Astrocyte (in vitro differentiated cells and primary cell): ENCODE measurements at regions not wholly inside any gene's neighbourhood (a gene's known extent, or its start where the extent isn't known, plus 50 kb on each side); places are given as distances from the start of the nearest gene placed in this dataset.

Source experiments
- DNase-seq: peaks from one replicate; pipeline ENCODE4 v3.0.0-alpha.2; 2010; ENCODE audit warnings: low read depth
- FAIRE-seq: peaks from 2 replicates; lab custom pipeline; 2011; peaks lifted over from hg19 to GRCh38; lab: Jason Lieb, UNC
- H2AFZ ChIP-seq: 2 replicates; pipeline ENCODE4 v1.6.0; 2012; ENCODE audit warnings: low read depth, low read length, inconsistent platforms
- H3K27ac ChIP-seq: 2 replicates; pipeline ENCODE4 v1.5.1; 2011; ENCODE audit warnings: low read depth, low read length, inconsistent platforms
- H3K27me3 ChIP-seq: 2 replicates; pipeline ENCODE4 v1.6.0; 2011; ENCODE audit warnings: low read length, inconsistent platforms; ENCODE audit not compliant: insufficient read depth
- H3K36me3 ChIP-seq: 2 replicates; pipeline ENCODE4 v1.5.1; 2011; ENCODE audit warnings: low read length, inconsistent platforms; ENCODE audit not compliant: insufficient read depth
- H3K4me1 ChIP-seq: 2 replicates; pipeline ENCODE4 v1.5.1; 2011; ENCODE audit warnings: low read length, inconsistent platforms; ENCODE audit not compliant: insufficient read depth
- H3K4me2 ChIP-seq: 2 replicates; pipeline ENCODE4 v1.6.0; 2012; ENCODE audit warnings: low read length, inconsistent platforms
- H3K4me3 ChIP-seq: 2 replicates; pipeline ENCODE4 v1.5.1; 2011; ENCODE audit warnings: low read depth, mild to moderate bottlenecking, low read length, inconsistent platforms; ENCODE audit not compliant: insufficient read depth
- H3K79me2 ChIP-seq: 2 replicates; pipeline ENCODE4 v1.6.0; 2012; ENCODE audit warnings: mild to moderate bottlenecking, low read length, inconsistent platforms; ENCODE audit not compliant: insufficient read depth
- H3K9ac ChIP-seq: 2 replicates; pipeline ENCODE4 v1.6.0; 2012; ENCODE audit warnings: mild to moderate bottlenecking, low read length, inconsistent platforms
- H3K9me3 ChIP-seq: 2 replicates; pipeline ENCODE4 v1.5.1; 2012; ENCODE audit warnings: low read depth, mild to moderate bottlenecking, low read length, inconsistent platforms; ENCODE audit not compliant: insufficient read depth
- H4K20me1 ChIP-seq: 2 replicates; pipeline ENCODE4 v1.6.0; 2012; ENCODE audit warnings: low read length, inconsistent platforms; ENCODE audit not compliant: insufficient read depth
- H3K27ac Mint-ChIP-seq: one replicate; pipeline ENCODE4 v1.8.0; 2021; ENCODE audit warnings: mild to moderate bottlenecking, mixed read lengths; ENCODE audit not compliant: unreplicated experiment
- H3K27me3 Mint-ChIP-seq: one replicate; pipeline ENCODE4 v1.8.0; 2021; ENCODE audit warnings: low read depth, mixed read lengths; ENCODE audit not compliant: unreplicated experiment
- H3K36me3 Mint-ChIP-seq: one replicate; pipeline ENCODE4 v1.8.0; 2021; ENCODE audit warnings: low read depth, mixed read lengths; ENCODE audit not compliant: unreplicated experiment
- H3K4me1 Mint-ChIP-seq: one replicate; pipeline ENCODE4 v1.8.0; 2021; ENCODE audit warnings: low read depth, mixed read lengths; ENCODE audit not compliant: unreplicated experiment
- H3K4me3 Mint-ChIP-seq: one replicate; pipeline ENCODE4 v1.8.0; 2021; ENCODE audit warnings: mild to moderate bottlenecking, moderate library complexity, mixed read lengths; ENCODE audit not compliant: unreplicated experiment
- H3K9me3 Mint-ChIP-seq: one replicate; pipeline ENCODE4 v1.8.0; 2021; ENCODE audit warnings: mild to moderate bottlenecking, mixed read lengths; ENCODE audit not compliant: unreplicated experiment
- CTCF ChIP-seq: IDR thresholded peaks from 2 replicates; pipeline ENCODE4 v1.5.1; 2011; ENCODE audit warnings: low read depth, mild to moderate bottlenecking, inconsistent platforms, low read length, moderate library complexity; ENCODE audit not compliant: insufficient read depth
- EZH2 ChIP-seq: IDR thresholded peaks from 2 replicates; pipeline ENCODE4 v1.6.1; 2012; ENCODE audit warnings: mild to moderate bottlenecking, low read length, inconsistent platforms; ENCODE audit not compliant: insufficient read depth

GRCh38 chr6:145254649-145255401, 480.5 kb downstream of the EPM2A start:
- Mint-ChIP-seq H3K4me1 (no peaks in the 10 kb centered on the region), H3K27ac (no peak overlapping the region), H3K36me3 (no peaks in the 10 kb centered on the region), H3K9me3 (no peaks in the 10 kb centered on the region), H3K27me3 (no peaks in the 10 kb centered on the region), H3K4me3 (no peak overlapping the region)
- no peak overlapping the region for H3K4me2 ChIP-seq
- FAIRE-seq, result no peak
- no peaks in the 10 kb centered on the region for H3K27me3 ChIP-seq
- H3K79me2 ChIP-seq, result no peaks in the 10 kb centered on the region
- DNase-seq, result no peak
- H3K4me3 ChIP-seq, result no peak overlapping the region
- no peaks in the 10 kb centered on the region for H4K20me1 ChIP-seq
- no peak overlapping the region for H3K27ac ChIP-seq
- no peak overlapping the region for H3K9ac ChIP-seq
- no peaks in the 10 kb centered on the region for H3K36me3 ChIP-seq
- no peaks in the 10 kb centered on the region for H3K9me3 ChIP-seq
- TF ChIP-seq CTCF, result no peak
- TF ChIP-seq EZH2, result no peak
- H2AFZ ChIP-seq, result no peak overlapping the region
- no peaks in the 10 kb centered on the region for H3K4me1 ChIP-seq

GRCh38 chr6:145257704-145258103, 477.6 kb downstream of the EPM2A start:
- no peaks in the 10 kb centered on the region for H3K27me3 Mint-ChIP-seq
- DNase-seq (no peak), FAIRE-seq (no peak)
- H4K20me1 ChIP-seq, result no peaks in the 10 kb centered on the region
- H3K27me3 ChIP-seq, result no peaks in the 10 kb centered on the region
- TF ChIP-seq EZH2 (no peak), CTCF (no peak)
- no peaks in the 10 kb centered on the region for H3K9me3 Mint-ChIP-seq
- H3K4me3 ChIP-seq, result no peak overlapping the region
- no peaks in the 10 kb centered on the region for H3K9me3 ChIP-seq
- H2AFZ ChIP-seq, result no peak overlapping the region
- no peaks in the 10 kb centered on the region for H3K36me3 ChIP-seq
- no peaks in the 10 kb centered on the region for H3K79me2 ChIP-seq
- H3K36me3 Mint-ChIP-seq, result no peaks in the 10 kb centered on the region
- no peaks in the 10 kb centered on the region for H3K4me1 Mint-ChIP-seq
- no peak overlapping the region for H3K9ac ChIP-seq
- no peaks in the 10 kb centered on the region for H3K4me1 ChIP-seq
- H3K4me3 Mint-ChIP-seq, result no peak overlapping the region
- no peak overlapping the region for H3K27ac ChIP-seq
- H3K27ac Mint-ChIP-seq, result no peak overlapping the region
- H3K4me2 ChIP-seq, result no peak overlapping the region

DNA sequence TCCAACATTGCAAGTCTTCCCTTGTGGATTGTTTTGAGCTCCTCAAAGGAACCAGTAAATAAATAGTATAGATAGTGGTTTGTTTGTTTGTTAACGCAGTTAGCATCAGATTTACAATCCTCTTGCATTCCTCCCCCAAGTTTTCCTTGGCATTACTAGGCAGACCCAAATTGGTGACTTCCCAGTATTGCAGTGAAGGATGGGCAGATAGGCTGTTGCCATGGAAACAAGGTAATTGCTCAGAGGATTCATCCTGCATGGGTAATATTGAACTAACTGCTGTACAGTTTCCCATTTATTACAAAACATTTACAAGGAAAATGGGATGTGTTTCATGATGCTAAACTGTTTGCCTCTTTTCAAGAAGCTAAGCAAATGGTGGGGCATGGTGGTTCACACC, 477.2 kb downstream of the EPM2A start:
- FAIRE-seq (no peak), DNase-seq (no peak)
- Histone ChIP-seq H3K36me3 (no peaks in the 10 kb centered on the region), H3K27me3 (no peaks in the 10 kb centered on the region), H4K20me1 (no peaks in the 10 kb centered on the region), H3K4me3 (no peak overlapping the region), H3K9me3 (no peaks in the 10 kb centered on the region), H3K79me2 (no peaks in the 10 kb centered on the region), H2AFZ (no peak overlapping the region), H3K27ac (no peak overlapping the region), H3K4me2 (no peak overlapping the region), H3K4me1 (no peaks in the 10 kb centered on the region), H3K9ac (no peak overlapping the region)
- H3K4me1 Mint-ChIP-seq, result no peaks in the 10 kb centered on the region
- no peaks in the 10 kb centered on the region for H3K27me3 Mint-ChIP-seq
- H3K4me3 Mint-ChIP-seq, result no peak overlapping the region
- TF ChIP-seq CTCF, result no peak
- no peak for TF ChIP-seq EZH2
- H3K36me3 Mint-ChIP-seq, result no peaks in the 10 kb centered on the region
- H3K9me3 Mint-ChIP-seq, result no peaks in the 10 kb centered on the region
- no peak overlapping the region for H3K27ac Mint-ChIP-seq
